Spinal cord (tissue), 9 donors: ENCODE measurements at regions not wholly inside any gene's neighbourhood (a gene's known extent, or its start where the extent isn't known, plus 50 kb on each side); places are given as distances from the start of the nearest gene placed in this dataset.
"Not testable (repeated sequence)": the region's sequence is repeated elsewhere in the genome, so short reads cannot be mapped to it uniquely, and the experiment has no call there.

Experiments used
- DNase-seq, 6 donors: peaks; one replicate each; pipeline versions ENCODE4 v3.0.0 to v3.0.0-alpha.2; 2013 to 2015; ENCODE audit warnings: low spot score in 6 of 6, low read depth in 4 of 6
- H3K27ac ChIP-seq: one replicate; pipeline ENCODE4 v1.5.1; 2013; ENCODE audit warnings: low read depth, low read length, control low read depth
- H3K27me3 ChIP-seq: one replicate; pipeline ENCODE4 v1.6.1; 2013; ENCODE audit warnings: low read length; ENCODE audit not compliant: control insufficient read depth, insufficient read depth
- H3K36me3 ChIP-seq: one replicate; pipeline ENCODE4 v1.6.1; 2013; ENCODE audit warnings: low read length; ENCODE audit not compliant: control insufficient read depth, insufficient read depth
- H3K4me1 ChIP-seq: one replicate; pipeline ENCODE4 v1.6.1; 2013; ENCODE audit warnings: low read length; ENCODE audit not compliant: control insufficient read depth, insufficient read depth
- H3K4me3 ChIP-seq: one replicate; pipeline ENCODE4 v1.5.1; 2013; ENCODE audit warnings: low read depth, low read length, control low read depth
- H3K9me3 ChIP-seq: one replicate; pipeline ENCODE4 v1.6.1; 2013; ENCODE audit warnings: low read length; ENCODE audit not compliant: control insufficient read depth, insufficient read depth
- WGBS: methylation state at CpG from one replicate; pipeline ENCODE4 v1.1.5; 2013; ENCODE audit warnings: missing lambda C conversion rate; ENCODE audit not compliant: insufficient coverage; 5-methylcytosine and 5-hydroxymethylcytosine counted together
- donor health status: healthy.

DNA sequence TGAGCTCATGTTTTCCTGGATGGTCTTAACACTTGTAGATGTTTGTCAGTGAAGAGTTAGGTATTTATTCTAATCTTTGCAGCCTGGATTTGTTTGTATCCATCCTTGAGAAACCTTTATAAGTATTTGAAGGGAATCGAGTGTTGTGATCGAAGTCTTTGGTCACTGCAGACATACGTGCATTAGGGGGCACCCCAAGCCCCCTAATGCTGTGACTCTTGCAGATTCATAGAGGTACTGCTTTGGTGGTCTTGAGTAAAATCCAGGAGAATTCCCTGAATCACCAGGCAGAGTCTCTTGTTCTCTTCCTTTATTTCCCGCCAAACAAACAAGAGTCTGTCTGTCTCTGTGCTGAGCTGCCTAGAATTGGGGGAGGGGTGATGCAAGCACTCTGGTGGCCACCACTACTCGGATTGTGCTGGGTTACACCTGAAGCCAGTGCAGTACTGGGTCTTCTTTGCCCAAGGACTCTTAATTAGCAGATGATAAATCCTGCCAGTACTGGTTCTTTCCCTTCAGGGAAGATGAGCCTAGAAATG is 170.5 kb upstream of the POU1F1 start:
- no peak overlapping the region for H3K4me3 ChIP-seq
- no peaks in the 10 kb centered on the region for H3K4me1 ChIP-seq
- no peak for DNase-seq
- H3K27ac ChIP-seq, result no peak overlapping the region
- no peaks in the 10 kb centered on the region for H3K36me3 ChIP-seq
- no peaks in the 10 kb centered on the region for H3K9me3 ChIP-seq
- H3K27me3 ChIP-seq, result no peaks in the 10 kb centered on the region
- 65% methylated on average over 3 of the region's 5 CpGs for WGBS

DNA sequence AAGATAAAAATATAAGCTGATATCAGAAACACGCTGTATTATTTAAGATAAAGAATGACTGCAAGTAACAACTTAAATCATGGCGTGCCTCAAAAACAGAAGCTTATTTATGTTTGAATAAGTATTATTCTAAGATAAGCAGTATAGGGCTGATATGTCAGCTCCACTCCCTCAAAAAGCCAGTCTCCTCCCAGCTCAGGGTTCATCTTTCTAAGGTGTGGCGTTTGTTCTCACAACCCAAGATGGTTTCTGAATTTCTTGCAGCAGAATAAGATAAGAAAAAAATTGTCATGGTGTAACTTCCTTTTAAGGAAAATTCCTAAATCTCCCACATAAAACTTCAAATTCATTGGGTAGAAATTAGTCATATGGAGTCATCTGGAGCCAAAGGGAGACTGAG is 166.1 kb upstream of the POU1F1 start:
- no CpG with 5 or more reads among the region's 3 CpGs for WGBS

DNA sequence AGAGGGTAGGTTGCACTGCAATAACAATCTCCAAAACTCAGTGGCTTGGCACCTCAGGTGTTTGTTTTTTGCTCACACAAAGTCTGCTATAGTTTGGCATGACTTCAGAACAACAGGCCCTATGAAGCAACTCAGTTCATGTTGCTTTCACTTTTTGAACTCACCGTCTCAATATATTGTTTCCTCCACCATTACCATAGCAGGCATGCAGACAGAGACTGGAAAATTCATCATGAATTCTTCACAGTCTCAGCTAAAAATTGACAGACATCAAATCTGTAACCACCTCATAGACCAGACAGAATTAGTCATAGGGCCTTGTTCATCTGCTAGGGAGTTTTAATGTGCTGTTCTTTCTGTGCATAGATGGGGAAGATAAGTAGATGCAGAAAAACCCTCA is 161.4 kb upstream of the POU1F1 start:
- 67% methylated on average over 1 of the region's 1 CpG for WGBS
- H3K36me3 ChIP-seq, result no peaks in the 10 kb centered on the region

More for the DNA sequence above, 166.1 kb upstream of the POU1F1 start:
- H3K36me3 ChIP-seq, result no peaks in the 10 kb centered on the region
- no peak overlapping the region for H3K4me3 ChIP-seq
- H3K9me3 ChIP-seq, result no peaks in the 10 kb centered on the region
- DNase-seq, result no peak
- no peak overlapping the region for H3K27ac ChIP-seq
- H3K4me1 ChIP-seq, result no peaks in the 10 kb centered on the region
- H3K27me3 ChIP-seq, result no peaks in the 10 kb centered on the region

DNA sequence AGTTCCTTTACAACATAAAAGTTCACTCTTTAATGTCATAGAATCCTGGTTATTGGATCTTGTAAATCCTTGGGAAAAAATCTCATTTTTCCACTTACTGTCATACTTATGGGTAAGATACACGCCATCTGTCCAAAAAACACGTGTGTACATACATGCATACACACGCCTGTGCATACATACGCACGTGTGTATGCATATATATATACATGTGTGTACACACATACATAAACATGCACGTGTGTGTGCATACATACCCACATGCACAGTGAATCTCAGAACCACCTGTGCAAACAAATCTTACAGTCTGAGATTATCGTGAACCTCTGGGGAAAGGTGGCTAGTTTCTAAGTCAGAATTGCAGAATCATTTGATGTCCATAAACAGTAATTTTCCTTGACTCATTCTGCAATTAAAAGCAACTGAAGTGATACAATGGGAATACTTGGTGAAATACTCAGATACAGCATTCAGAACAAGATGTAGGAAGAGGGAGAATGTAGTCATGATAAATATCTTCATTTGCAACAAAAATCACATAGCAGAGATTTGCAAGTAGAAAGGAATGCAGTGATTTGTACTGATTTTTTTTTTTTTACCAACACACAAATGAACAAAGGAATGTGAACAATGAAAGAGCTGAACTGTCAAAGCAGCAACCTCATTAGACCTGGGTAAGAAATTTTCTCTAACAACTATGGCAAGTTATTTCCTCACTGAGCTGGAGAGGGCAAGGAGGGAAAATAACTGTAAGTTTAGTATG is 160.6 kb upstream of the POU1F1 start:
- H3K9me3 ChIP-seq, result no peaks in the 10 kb centered on the region
- H3K27ac ChIP-seq, result no peak overlapping the region
- DNase-seq, result peak in 2 of 6 donors; percentile 3 to 55
- no peak overlapping the region for H3K4me3 ChIP-seq
- no peaks in the 10 kb centered on the region for H3K36me3 ChIP-seq
- no peaks in the 10 kb centered on the region for H3K4me1 ChIP-seq
- no peaks in the 10 kb centered on the region for H3K27me3 ChIP-seq
- no CpG with 5 or more reads among the region's 7 CpGs for WGBS

More for the DNA sequence above, 161.4 kb upstream of the POU1F1 start:
- H3K27me3 ChIP-seq, result no peaks in the 10 kb centered on the region
- H3K4me1 ChIP-seq, result no peaks in the 10 kb centered on the region
- no peaks in the 10 kb centered on the region for H3K9me3 ChIP-seq
- no peak overlapping the region for H3K4me3 ChIP-seq
- no peak overlapping the region for H3K27ac ChIP-seq
- peak in 1 of 6 donors; percentile 3 for DNase-seq

DNA sequence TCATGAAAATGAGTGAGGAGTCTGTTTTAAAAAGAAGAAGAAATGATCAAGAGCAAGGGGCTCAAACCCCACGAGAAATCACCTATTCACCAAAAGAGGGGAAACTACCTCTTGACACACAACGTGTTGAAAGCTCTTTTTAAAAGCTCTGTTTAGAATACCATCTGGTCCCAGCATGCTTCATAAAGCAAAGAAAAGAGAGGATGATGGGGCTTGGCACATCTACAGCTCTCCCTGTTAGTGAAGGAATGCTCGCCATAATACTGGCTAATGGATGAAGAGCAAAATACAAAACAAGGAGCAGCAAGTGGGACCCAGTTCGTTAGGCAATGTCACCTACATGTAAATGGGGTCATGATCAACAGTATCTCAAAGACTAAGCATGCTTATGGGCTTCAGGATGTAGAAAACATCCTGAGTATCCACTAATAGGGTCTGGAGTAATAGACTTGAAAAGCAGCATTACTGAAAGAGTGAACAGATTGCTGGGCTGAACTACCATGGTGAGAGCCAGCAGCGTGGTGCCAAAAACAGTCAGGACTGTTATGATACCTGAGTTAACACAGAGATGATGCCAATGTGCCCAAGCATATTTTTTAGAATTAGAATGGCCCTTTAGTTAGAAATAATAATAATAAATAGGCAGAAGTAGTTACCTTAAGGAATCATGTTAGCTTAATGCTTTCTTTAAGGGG is 159.7 kb upstream of the POU1F1 start:
- Histone ChIP-seq H3K9me3 (no peaks in the 10 kb centered on the region), H3K36me3 (no peaks in the 10 kb centered on the region), H3K27ac (no peak overlapping the region), H3K4me1 (no peaks in the 10 kb centered on the region), H3K4me3 (no peak overlapping the region), H3K27me3 (no peaks in the 10 kb centered on the region)
- 40% methylated on average over 3 of the region's 5 CpGs for WGBS
- peak in 3 of 6 donors; percentile 9 to 79 (median 72) for DNase-seq

DNA sequence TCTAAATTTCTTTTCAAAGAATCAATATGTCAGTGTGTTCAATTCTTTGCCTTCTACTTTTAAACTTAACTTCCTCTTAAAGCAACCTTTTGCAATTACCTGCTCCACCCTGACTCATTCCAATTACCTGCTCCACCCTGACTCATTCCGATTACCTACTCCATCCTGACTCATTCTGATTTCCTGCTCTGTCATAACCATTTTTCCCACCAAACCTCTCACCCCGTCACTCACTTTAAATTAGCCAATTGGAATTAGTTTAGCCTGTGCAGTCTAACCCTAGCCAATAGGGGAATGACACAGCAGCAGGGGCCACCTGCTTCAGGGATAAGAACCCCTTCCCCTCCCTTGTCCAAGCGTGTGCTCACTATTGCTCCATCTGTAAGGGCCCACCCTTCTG is 157.1 kb upstream of the POU1F1 start:
- DNase-seq, H3K4me1 ChIP-seq, H3K27ac ChIP-seq, H3K9me3 ChIP-seq, H3K36me3 ChIP-seq, H3K4me3 ChIP-seq, H3K27me3 ChIP-seq: not testable (repeated sequence)
- WGBS, result 94% methylated on average over 2 of the region's 3 CpGs

DNA sequence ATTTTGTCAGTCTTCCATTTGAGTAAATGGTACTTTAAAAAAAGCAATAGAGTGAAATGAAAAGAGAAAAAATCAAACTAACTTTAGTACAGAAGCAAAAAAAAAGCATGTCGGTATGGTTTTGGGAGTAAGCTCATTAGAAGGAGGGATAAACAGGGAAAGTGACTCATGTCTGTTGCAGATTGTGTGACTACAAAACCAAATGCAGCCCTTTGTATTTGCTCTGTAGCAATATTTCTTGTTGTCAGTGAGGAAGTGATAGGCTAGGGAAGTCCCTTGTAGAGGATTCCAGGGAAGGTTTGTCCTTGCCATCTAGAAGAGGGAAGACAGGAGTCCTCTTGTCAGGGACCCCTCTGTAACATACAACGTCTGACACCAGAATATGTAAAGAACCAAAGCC is 150.5 kb upstream of the POU1F1 start:
- Histone ChIP-seq H3K4me3 (no peak overlapping the region), H3K36me3 (no peaks in the 10 kb centered on the region), H3K4me1 (no peaks in the 10 kb centered on the region), H3K27ac (no peak overlapping the region), H3K27me3 (no peaks in the 10 kb centered on the region), H3K9me3 (no peaks in the 10 kb centered on the region)
- DNase-seq, result no peak
- WGBS, result 100% methylated on average over 1 of the region's 2 CpGs

DNA sequence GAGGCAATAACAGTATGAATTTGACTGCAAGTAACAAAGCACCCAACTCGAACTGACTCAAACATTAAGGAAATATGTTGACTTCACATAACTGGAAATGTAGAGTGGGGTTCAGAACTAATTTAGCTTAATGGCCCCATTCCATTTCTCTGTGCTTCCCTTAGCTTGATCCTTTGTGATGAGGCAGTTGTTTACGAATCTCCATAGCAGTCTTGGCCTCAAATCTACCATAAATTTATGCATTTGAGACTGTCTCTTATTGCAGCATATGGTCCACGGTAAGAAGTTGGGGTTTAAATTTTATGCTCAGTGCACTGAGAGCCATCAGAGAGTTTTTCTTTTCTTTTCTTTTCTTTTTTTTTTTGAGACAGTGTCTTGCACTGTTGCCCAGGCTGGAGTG is 148.7 kb upstream of the POU1F1 start:
- WGBS, result no CpG with 5 or more reads among the region's 3 CpGs
- no peaks in the 10 kb centered on the region for H3K36me3 ChIP-seq
- H3K4me1 ChIP-seq, result no peaks in the 10 kb centered on the region
- H3K9me3 ChIP-seq, result no peaks in the 10 kb centered on the region
- H3K27me3 ChIP-seq, result no peaks in the 10 kb centered on the region
- DNase-seq, result peak in 1 of 6 donors; percentile 72
- no peak overlapping the region for H3K27ac ChIP-seq
- no peak overlapping the region for H3K4me3 ChIP-seq

DNA sequence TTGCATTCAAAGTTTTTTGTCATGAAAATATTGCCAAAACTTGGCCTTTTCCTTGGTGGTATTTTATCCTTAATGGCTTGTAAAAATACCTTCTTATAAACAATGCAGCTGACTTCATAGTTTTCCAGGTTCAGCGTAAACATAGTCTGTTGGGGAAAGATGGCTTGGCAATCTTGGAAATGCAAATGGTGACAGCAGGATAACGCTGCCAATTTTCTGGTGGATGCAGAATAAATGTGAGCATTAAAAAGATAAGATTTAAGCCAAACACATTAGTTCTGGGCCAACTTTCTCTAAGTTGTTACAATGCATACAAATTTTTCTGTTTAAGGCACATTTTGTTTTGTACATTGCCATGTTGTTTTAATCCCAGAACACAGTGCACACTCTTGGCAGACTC is 147.0 kb upstream of the POU1F1 start:
- no peaks in the 10 kb centered on the region for H3K9me3 ChIP-seq
- no peaks in the 10 kb centered on the region for H3K4me1 ChIP-seq
- peak in 1 of 6 donors; percentile 93 for DNase-seq
- WGBS, result no CpG with 5 or more reads among the region's 2 CpGs
- no peaks in the 10 kb centered on the region for H3K36me3 ChIP-seq
- no peak overlapping the region for H3K4me3 ChIP-seq
- no peaks in the 10 kb centered on the region for H3K27me3 ChIP-seq
- H3K27ac ChIP-seq, result no peak overlapping the region

DNA sequence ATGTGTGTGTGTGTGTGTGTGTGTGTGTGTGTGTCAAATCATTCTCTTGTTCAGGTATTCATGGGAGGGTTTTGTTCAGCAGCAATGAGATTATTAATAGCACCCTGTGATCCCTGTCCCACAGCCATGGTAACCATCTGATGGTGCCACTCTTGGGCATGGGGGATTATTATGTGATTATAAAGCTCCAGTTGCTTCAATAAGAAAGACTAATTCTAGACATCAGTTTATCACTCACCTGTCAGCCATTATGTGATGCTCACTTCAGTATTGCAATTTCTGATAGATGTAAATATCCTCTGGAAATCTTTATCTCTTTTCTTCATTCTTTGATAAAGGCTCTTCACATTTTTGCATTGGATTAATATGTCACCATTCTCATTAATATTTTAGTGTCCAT is 145.9 kb upstream of the POU1F1 start:
- no peaks in the 10 kb centered on the region for H3K27me3 ChIP-seq
- no peak overlapping the region for H3K27ac ChIP-seq
- no peak overlapping the region for H3K4me3 ChIP-seq
- DNase-seq, result peak in 1 of 6 donors; percentile 3
- no peaks in the 10 kb centered on the region for H3K36me3 ChIP-seq
- H3K4me1 ChIP-seq, result no peaks in the 10 kb centered on the region
- H3K9me3 ChIP-seq, result no peaks in the 10 kb centered on the region
